ENCODE measurements at regions not wholly inside any gene's neighbourhood (a gene's known extent, or its start where the extent isn't known, plus 50 kb on each side); places are given as distances from the start of the nearest gene placed in this dataset.

- intact Hi-C loops (cut with micrococcal nuclease) = no loop called here
These were observed 50.6 kb upstream of the PTGR2 start for GRCh38 chr14:73800970-73801515.

GRCh38 chr14:73797543-73798265, 53.9 kb upstream of the PTGR2 start:
- intact Hi-C loops (cut with micrococcal nuclease) = no loop called here

- intact Hi-C loops (cut with micrococcal nuclease) = no loop called here
These were observed 54.6 kb upstream of the PTGR2 start for GRCh38 chr14:73796893-73797542.

- intact Hi-C loops (cut with micrococcal nuclease) = no loop called here
These were observed 55.2 kb upstream of the PTGR2 start for GRCh38 chr14:73796415-73796814.

DNA sequence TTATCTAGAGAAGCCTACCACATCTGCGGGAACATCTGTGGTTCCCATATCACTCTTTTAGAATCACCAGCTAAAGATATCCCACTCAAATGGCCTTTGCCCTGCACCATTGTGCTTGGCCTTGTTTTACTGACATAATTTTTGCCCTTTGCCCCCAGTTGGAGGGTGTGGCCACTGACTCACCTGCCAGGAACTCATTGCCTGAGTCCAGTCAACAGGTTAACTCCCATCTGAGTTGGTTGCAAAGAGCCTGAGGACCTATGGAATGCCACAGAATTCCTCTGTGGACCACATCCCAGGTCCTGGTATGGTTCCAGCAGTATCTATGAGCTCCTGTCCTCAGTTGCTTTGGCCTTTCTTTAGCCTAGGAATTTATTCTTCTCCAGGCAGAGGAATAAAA, 55.7 kb upstream of the PTGR2 start:
- intact Hi-C loops (cut with micrococcal nuclease) = no loop called here

DNA sequence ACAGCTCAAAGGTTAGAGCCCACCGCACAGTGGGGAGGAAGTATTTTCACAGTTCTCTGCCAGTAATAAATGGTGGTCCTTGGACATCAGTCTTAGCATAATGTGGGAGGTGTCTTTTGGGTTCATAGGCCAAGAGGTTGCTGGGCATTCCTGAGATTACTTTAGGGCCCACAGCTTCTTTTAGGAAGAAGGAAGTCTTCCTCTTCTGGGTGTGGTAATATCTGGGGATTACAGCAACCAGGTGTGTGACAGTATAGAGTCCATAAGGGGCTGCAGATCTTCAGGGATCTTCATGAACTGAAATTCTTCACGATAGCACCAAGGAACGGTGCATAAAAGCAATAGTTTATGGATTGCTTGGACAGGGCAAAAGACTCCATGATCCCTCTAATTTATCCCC, 56.2 kb upstream of the PTGR2 start:
- intact Hi-C loops (cut with micrococcal nuclease) = no loop called here

DNA sequence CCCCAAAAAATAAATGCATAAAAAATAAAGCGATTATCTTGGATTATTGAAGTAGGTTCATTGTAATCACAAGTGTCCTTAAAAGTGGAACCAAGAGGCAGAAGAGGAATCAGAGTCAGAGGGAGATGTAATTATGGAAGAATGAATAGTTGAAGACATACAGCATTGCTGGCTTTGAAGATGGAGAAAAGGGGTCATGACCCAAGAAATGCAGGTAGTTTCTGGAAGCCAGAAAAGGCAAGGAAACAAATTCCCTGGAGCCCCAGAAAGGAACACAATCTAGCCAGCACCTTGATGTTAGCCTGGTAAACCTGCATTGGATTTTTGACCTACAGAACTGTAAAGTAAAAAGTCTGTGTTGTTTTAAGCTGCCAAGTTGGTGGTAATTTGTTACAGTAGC, 57.5 kb upstream of the PTGR2 start:
- intact Hi-C loops (cut with micrococcal nuclease) = no loop called here

DNA sequence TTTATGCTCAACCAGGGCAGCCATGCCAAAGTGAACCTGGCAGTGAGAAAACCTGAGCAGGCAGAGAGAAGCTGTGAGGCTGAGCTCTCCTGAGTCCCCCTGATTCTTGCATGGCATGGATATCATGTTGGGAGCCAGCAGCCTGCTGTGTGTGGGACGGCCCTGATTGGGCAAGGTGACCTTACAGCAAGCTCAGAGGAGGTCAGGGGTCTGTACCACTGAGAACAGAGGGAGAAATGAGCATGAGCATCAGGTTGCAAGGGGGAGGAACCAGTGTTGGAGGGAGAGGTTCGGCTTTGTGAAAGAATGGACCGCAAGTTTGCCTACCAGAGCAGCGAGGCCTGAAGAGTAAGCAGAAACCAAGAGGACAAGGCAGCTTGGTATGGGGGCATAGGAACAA, 59.1 kb upstream of the PTGR2 start:
- intact Hi-C loops (cut with micrococcal nuclease) = no loop called here

GRCh38 chr14:73789989-73790581, 61.5 kb upstream of the PTGR2 start:
- intact Hi-C loops (cut with micrococcal nuclease) = loop anchor here (5.0 kb wide), 2 partner anchors 37 to 63 kb away; no protein-coding TSS in a partner anchor

DNA sequence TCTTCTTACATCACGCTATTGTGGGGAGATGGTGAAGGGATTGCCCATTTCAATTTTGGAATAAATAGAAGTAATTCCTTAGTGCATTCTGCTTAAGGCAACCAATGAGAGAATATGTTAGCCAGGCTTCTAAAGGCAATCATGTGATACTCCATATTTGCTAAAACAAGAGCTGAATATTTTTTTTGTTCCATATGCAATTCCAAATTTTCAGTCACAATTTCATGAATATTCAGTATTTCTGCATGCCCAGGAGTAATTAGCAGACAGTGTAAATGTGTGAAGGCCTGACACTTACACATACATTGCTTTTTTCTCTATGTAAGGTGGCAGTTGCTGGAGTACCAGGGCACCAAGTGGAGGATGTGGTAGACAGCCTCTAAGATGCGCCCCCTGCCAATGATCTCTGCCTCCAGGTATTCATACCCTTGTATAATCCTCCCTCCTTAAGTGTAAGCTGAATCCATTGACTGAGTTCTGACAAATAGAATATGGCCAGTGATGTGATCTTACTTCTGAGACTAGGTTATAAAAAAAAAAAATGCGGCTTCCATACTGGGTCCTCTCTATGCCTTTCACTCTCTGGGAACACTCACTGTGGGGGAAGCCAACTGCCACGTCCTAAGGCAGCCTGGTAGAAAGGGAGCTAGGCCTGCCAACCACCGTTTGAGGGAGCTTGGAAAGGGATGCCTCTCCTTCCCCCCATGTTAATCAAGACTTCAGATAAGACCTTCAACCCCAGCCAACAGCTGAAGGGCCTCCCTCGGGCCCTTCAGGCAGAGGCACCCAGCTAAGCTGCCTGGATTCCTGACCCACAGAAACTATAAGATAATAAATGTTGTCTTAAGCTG, 62.7 kb upstream of the PTGR2 start:
- intact Hi-C loops (cut with micrococcal nuclease) = loop anchor here (5.0 kb wide), 2 partner anchors 38 to 62 kb away; no protein-coding TSS in a partner anchor

DNA sequence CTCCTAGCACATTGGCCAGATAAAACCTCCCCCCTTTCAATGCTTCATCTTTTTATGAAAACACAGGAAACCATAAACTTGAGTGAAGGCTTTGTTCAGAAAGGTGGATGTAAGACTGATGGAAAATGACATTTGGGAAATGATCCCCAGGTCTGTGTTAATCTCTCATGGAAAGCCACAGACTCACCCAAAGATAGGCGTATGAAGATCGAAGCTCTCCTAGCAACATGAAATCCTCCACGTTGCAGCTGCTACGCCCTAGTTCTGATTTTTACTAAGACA, 63.4 kb upstream of the PTGR2 start:
- intact Hi-C loops (cut with micrococcal nuclease) = loop anchor here (5.0 kb wide), 2 partner anchors 39 to 61 kb away; no protein-coding TSS in a partner anchor

DNA sequence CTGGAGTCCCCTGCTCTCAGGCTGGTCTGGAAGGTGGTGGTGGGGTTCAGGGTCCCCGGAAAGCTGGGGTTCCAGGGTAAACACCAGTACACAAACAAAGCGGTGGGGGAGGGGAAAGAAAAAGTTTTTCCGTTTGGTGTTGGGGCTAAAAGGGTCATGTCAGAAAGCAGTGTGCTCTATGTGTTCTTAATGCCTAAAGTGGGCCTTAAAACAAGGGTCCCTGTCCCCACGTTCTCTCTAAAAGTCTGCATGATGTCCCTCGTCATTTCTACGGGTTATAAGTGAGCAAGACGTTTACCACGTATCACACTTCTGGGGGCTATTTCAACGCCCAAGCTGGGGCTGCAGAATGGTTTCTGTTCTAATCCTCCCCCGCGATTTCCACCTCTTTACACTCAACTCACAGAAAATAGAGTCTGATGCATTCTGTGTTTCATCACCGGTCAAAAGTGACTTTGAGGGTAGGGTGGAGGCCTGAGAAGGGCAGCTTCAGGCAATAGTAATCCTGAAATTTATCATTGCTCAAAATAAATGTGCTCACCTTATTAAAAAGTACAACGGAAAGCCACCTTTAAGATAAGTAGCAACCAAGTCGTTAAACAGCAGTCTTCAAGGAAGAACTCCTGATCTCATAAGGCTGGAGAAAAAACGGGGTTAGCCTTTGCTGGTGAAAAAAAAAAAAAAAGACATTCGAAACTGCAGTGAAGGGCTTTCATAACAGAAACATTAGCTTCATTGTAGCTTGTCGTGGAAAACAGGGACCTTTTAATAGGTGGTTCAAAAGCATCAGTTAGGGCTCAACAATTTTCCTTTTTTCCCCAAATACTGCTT, 63.9 kb upstream of the PTGR2 start:
- intact Hi-C loops (cut with micrococcal nuclease) = loop anchor here (2.0 to 5.0 kb wide), 3 partner anchors 40 to 99 kb away; partner anchors contain the start of gene ZNF410

- intact Hi-C loops (cut with micrococcal nuclease) = loop anchor here (1.0 to 5.0 kb wide), 6 partner anchors 16 to 100 kb away; partner anchors contain the start of gene ZNF410
These were observed 64.8 kb upstream of the PTGR2 start for GRCh38 chr14:73786636-73787485.

DNA sequence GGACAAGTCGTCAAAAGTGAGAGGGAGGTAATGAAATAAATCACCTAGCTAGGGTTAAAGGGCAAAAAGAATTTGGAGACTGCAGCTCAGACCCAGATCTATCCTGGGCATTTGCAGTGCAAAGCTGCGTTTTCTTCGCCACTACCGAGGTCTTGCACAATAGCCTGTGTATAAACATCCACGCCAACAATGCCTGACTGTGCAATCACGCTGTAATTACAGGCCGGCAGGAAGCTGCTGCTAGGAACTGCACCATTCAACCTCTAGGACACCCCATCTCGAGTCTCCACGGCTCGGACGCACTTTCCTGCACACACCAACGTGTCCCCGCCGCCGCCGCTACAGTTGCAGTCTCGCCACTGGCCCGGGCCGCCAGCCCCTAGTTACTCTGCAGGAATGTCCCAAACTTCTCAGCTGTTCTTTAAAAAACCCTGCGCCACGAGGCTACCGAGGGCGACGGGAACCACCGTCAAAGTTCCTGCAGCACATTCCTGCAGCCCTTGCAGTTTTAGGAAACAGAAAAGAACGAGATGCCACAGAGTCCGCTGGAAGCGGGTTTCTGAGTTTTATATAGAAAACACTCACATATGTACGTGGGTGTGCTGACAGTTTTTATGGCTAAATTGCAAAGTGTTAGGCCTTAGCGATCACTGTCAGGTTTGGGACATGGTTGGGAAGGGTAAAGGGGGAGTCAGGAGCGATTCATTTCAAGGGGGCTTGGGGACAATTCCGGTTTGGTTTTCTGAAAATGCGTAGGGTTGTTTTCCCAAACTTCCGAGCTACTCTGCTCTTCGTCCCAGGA, 65.6 kb upstream of the PTGR2 start:
- intact Hi-C loops (cut with micrococcal nuclease) = loop anchor here (1.0 to 5.0 kb wide), 6 partner anchors 15 to 101 kb away; partner anchors contain the start of gene ZNF410

DNA sequence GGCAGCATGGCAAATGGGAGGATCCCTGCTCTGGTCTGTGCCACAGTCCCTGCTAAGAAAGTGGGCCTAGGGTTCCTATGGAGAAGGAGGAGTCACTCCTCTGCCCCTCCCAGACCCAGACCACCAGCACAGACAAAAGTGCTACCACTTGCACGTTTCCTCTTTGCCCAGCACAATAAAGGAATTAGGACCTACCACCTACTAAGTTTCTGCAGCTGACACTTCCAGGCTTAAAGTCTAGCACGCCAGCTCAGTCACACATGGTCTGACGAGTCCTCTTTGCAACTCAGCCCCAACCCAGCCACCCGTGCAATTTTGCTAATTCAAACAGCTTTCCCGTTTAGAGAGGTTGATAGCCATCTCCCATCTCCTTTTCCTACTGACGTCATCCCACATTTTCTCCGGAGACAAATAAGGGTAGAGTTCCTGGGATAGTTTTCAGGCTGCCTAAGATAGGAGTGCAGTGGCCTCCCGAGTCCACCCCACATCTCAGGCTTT, 66.2 kb upstream of the PTGR2 start:
- intact Hi-C loops (cut with micrococcal nuclease) = loop anchor here (5.0 kb wide), 2 partner anchors 42 to 58 kb away; no protein-coding TSS in a partner anchor

DNA sequence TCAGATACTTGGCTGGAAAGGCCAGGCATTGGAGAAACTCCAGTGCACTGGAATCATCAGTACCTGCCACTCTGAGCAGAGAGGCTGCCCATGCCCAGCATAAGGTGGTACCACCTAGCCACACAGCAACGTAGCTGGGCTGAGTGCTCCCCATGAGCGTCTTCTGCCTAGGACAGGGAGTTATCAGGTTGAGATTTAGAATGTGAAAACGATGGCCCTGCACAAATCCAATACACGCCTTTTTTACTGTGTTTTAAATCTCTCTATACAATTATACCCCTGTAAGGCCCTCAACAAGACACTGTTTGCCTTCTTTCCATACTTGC, 66.7 kb upstream of the PTGR2 start:
- intact Hi-C loops (cut with micrococcal nuclease) = loop anchor here (5.0 kb wide), 2 partner anchors 42 to 58 kb away; no protein-coding TSS in a partner anchor

DNA sequence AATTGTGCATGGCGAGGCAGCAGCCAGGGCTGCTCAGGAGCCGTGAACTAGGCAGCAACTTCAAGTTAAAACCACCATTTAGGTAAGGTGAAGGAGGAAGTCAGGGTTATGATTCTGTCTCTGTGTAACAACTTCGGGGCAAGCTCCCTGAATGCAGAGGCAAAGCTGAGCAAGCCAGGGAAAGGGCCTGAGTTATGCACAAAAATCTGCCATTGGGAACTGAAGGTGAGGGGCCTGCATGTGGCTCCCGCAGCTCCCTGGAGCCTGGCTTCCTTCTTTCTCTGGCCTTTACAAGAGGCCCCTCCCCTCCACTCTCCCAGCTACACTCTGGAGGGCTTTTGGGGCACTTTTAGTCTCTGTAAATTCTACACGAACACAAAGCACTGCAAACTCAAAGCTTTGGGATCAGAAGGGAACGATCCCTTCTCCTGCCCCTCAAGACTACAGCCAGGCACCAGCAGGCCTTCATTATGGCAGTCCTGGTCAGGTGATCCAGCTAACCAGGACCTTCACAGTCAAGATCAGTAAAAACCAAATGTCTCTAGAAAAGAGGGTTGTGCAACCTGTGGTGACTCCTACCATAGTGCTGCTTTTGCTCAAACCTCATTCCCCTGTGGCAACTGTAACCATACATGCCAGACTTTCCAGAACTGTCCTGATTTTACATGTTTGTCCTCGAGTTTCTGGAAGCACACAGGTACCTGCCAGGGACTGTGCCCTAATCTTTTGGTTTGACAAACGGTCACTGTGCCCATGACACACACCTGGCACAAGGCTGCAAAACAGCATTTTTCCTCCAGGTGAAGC, 67.2 kb upstream of the PTGR2 start:
- intact Hi-C loops (cut with micrococcal nuclease) = no loop called here
